ENCODE measurements at regions not wholly inside any gene's neighbourhood (a gene's known extent, or its start where the extent isn't known, plus 50 kb on each side); places are given as distances from the start of the nearest gene placed in this dataset.

DNA sequence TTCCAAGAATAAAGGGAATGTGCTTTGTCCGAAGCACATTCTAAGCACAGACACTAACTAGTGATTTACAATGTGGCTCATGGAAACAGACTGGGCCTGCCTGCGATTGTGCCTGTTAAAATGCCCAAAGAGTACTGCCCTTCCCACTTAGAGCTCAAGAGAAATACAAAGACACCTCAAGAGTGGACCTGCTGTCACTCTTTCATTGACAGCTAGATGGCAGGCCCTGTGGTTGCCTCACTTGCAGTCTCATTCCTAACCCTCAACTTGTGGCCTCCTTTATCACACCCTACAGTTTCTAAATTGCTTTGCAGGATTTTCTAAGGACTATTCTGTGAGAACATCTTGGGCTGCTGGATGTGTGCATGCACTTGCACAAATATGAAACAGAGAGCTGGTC is 331.0 kb upstream of the EMCN start:
- Mint-ChIP-seq H3K27me3 (no peaks in the 10 kb centered on the region), H3K27ac (no peak overlapping the region), H3K9me3 (peaks cover 2% of the 10 kb centered on the region), H3K4me1 (no peaks in the 10 kb centered on the region), H3K4me3 (no peak overlapping the region), H3K36me3 (no peaks in the 10 kb centered on the region)
- peak; percentile 50 for ATAC-seq (ENCODE audit: low read depth)
- no peak for DNase-seq (ENCODE audit: low spot score in 2 of 2)

DNA sequence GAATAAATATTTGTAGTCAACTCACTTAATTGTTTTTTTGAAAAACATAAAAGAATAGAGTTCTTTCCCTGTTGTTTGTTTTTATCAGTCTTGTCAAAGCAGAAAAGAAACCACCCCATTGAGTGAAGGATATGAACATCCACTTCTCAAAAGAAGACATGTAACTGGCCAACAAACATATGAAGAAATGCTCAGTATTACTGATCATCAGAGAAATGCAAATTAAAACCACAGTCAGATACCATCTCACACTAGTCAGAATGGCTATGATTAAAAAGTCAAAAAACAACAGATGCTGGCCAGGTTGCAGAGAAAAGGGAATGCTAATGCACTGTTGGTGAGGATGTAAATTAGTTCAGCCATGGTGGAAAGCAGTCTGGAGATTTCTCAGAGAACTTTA is 326.1 kb upstream of the EMCN start:
- H3K36me3 Mint-ChIP-seq = no peaks in the 10 kb centered on the region
- H3K9me3 Mint-ChIP-seq = no peaks in the 10 kb centered on the region
- peaks cover 1% of the 10 kb centered on the region for H3K27me3 Mint-ChIP-seq
- no peaks in the 10 kb centered on the region for H3K4me1 Mint-ChIP-seq
- no peak for DNase-seq (ENCODE audit: low spot score in 2 of 2)
- no peak overlapping the region for H3K27ac Mint-ChIP-seq
- ATAC-seq (ENCODE audit: low read depth) = no peak
- no peak overlapping the region for H3K4me3 Mint-ChIP-seq

DNA sequence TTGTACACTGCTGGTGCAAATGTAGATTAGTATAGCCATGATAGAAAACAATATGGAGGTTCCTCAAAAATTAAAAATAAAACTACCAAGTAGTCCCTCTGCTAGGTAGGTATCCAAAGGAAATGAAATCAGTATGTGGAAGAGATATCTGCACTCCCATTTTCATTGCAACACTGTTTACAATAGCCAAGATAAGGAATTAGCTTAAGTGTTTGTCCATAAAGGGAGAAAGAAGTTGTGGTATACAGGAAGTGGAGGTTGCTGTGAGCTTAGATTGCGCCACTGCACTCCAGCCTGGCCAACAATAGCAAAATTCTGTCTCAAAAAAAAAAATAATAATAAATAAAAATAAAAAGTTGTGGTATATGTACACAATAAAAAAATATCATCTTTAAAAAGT is 325.0 kb upstream of the EMCN start:
- Mint-ChIP-seq H3K4me1 (no peaks in the 10 kb centered on the region), H3K27ac (no peak overlapping the region), H3K27me3 (peaks cover 1% of the 10 kb centered on the region), H3K4me3 (no peak overlapping the region), H3K36me3 (no peaks in the 10 kb centered on the region), H3K9me3 (no peaks in the 10 kb centered on the region)
- ATAC-seq (ENCODE audit: low read depth) (no peak), DNase-seq (ENCODE audit: low spot score in 2 of 2) (no peak)

DNA sequence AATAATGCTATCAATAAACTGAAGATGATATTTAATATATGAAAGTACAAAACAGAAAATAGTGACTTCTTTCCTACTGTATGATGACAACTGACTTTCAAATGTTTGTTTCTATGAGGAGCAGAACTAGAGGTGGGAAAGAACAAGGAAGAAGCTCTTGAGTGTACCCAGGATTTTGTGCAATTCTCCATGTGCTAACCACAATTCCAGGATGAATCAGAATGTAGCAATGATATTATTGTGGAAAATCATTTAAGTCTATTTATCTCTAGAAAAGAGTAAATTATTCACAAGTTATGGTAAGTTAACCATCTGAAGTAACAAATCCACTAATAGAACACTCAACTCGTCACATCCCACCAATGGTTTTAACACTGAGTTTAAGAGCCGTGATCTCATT is 324.1 kb upstream of the EMCN start:
- Mint-ChIP-seq H3K36me3 (no peaks in the 10 kb centered on the region), H3K4me1 (no peaks in the 10 kb centered on the region), H3K4me3 (no peak overlapping the region), H3K27ac (no peak overlapping the region), H3K9me3 (no peaks in the 10 kb centered on the region), H3K27me3 (peaks cover 4% of the 10 kb centered on the region)
- no peak for ATAC-seq (ENCODE audit: low read depth)
- DNase-seq (ENCODE audit: low spot score in 2 of 2) = no peak

DNA sequence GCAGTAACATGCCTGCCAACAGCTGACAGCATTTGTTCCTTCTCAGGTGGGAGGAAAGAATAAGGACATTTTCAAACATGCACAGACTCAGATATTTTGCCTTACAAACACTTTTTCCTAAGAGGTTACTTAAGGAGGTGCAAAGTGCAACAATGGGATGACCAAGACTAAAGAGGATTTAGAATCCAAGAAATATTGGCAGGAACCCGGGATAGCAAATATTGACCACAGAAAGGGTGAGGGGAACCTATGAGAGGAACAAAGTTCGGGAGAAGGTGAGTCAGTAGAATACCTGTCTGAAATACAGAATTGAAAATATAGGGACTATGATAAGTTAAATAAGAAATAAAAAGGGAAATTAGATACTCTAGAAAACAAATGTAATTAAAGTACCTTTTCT is 321.9 kb upstream of the EMCN start:
- H3K4me3 Mint-ChIP-seq = no peak overlapping the region
- no peak for ATAC-seq (ENCODE audit: low read depth)
- peaks cover 4% of the 10 kb centered on the region for H3K27me3 Mint-ChIP-seq
- no peaks in the 10 kb centered on the region for H3K36me3 Mint-ChIP-seq
- H3K9me3 Mint-ChIP-seq = no peaks in the 10 kb centered on the region
- H3K4me1 Mint-ChIP-seq = no peaks in the 10 kb centered on the region
- H3K27ac Mint-ChIP-seq = no peak overlapping the region
- DNase-seq (ENCODE audit: low spot score in 2 of 2) = no peak

DNA sequence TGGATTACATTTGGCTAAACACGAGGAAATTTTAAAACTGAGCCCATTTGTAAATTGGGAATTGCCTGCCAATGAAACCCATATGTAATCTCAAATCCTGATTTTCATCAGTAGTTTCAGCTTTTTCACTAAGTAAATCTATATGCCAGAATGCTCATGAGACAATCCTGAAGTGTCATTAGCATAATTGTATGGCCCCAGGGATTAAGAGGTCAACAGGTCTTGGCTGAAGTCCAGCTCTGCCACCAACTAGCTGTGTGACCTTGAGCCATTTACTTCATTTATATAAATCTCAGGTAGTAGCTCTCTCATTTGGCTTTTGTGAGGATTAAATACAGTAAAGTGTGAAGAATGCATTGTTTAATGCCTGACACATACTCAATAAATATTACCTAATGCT is 320.5 kb upstream of the EMCN start:
- no peak overlapping the region for H3K27ac Mint-ChIP-seq
- ATAC-seq (ENCODE audit: low read depth) (no peak), DNase-seq (ENCODE audit: low spot score in 2 of 2) (no peak)
- H3K4me3 Mint-ChIP-seq = no peak overlapping the region
- no peaks in the 10 kb centered on the region for H3K4me1 Mint-ChIP-seq
- no peaks in the 10 kb centered on the region for H3K9me3 Mint-ChIP-seq
- no peaks in the 10 kb centered on the region for H3K36me3 Mint-ChIP-seq
- H3K27me3 Mint-ChIP-seq = peaks cover 4% of the 10 kb centered on the region

DNA sequence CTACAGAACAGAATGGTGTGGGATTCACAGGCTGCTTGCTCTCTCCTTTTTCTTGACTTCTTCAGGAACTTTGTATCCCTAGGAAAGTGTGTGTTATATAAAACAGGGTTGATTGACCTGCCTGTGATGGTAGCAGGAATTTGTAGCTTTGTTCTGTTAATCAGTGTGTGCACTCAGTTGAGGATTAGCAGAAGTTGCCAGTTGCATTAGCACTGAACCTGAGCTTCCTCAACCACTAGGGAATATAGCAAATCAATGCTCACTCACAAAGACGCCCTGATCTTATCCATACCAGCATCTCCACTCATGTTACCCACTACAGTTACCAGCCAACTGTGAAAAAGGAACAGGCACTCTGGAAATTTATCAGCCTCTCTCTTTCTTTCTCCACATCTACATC is 319.1 kb upstream of the EMCN start:
- H3K36me3 Mint-ChIP-seq = no peaks in the 10 kb centered on the region
- no peak overlapping the region for H3K4me3 Mint-ChIP-seq
- no peak for ATAC-seq (ENCODE audit: low read depth)
- H3K27ac Mint-ChIP-seq = no peak overlapping the region
- H3K9me3 Mint-ChIP-seq = no peaks in the 10 kb centered on the region
- DNase-seq (ENCODE audit: low spot score in 2 of 2) = no peak
- peaks cover 4% of the 10 kb centered on the region for H3K27me3 Mint-ChIP-seq
- no peaks in the 10 kb centered on the region for H3K4me1 Mint-ChIP-seq

DNA sequence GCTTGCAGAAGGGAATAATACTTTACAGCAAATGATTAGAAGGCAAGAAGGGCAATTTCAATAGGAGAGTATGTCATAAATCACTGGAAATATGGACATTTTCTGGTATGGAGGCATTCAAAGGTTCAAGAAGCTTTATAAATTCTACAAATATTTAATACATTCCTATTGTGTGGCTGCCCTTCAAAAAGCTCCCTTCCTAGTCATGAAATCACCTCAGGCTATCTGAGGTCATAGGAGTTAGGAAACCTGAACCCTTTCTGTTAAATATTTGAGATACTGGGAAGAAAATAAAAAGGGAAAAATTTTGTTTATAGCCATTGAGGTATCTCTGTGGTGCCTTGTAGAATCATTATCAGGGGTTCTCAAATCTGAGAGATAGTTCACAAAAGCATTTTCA is 316.8 kb upstream of the EMCN start:
- H3K4me3 Mint-ChIP-seq = no peak overlapping the region
- no peaks in the 10 kb centered on the region for H3K36me3 Mint-ChIP-seq
- DNase-seq (ENCODE audit: low spot score in 2 of 2) (no peak), ATAC-seq (ENCODE audit: low read depth) (no peak)
- H3K27me3 Mint-ChIP-seq = peaks cover 2% of the 10 kb centered on the region
- no peaks in the 10 kb centered on the region for H3K4me1 Mint-ChIP-seq
- peaks cover 1% of the 10 kb centered on the region for H3K9me3 Mint-ChIP-seq
- no peak overlapping the region for H3K27ac Mint-ChIP-seq

DNA sequence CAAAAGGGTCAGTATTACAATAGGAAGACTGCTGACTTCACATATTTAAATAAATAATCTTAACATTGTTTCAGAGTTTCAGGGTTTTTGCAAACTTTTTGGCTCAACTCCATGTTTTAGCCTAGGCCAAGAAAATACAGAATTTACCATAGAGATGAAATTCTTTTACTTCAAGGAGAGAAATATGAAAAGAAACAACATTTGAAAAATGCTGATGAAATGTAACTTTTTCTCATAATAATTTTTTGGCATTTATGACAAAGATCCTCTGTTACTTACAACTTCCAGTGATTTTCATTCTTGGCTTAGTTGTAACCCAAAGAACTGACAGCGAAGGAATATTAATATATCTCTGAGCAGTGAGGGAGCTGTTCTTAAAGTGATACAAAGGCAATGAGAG is 316.1 kb upstream of the EMCN start:
- DNase-seq (ENCODE audit: low spot score in 2 of 2) = no peak

DNA sequence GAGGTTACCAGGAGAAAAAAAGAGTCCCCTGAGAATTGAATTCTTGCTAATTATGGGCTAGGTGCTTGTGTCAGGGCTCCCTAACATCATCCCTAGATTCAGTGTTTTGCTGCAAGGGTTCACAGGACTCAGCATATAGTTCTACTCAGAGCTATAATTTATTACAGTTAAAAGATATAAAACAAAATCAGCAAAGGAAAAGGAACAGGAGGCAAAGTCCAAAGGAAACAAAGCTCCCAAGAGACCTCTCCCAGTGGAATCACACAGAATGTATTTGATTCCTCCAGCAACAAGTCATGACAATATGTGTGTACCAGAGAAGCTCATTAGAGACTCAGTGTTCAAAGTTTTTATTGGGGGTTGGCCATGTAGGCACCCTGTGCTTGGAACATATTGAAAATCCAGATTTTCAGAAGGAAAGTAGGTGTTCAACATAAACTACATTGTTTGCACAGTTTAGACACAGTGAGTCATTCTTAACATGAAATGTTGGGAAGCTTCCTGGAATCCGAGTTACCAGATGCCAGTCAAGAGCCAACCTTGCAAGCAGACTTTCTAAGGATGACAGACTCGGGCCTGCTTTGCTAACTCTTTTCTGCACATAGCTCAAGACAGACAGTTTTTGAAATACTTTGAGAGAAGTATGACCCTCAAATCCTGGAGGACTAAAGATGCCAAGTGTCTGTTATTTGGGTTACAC is 311.3 kb upstream of the EMCN start:
- Mint-ChIP-seq H3K9me3 (peaks cover 4% of the 10 kb centered on the region), H3K4me3 (no peak overlapping the region), H3K27me3 (peaks cover 3% of the 10 kb centered on the region), H3K4me1 (no peaks in the 10 kb centered on the region), H3K36me3 (no peaks in the 10 kb centered on the region), H3K27ac (no peak overlapping the region)
- ATAC-seq (ENCODE audit: low read depth) (no peak), DNase-seq (ENCODE audit: low spot score in 2 of 2) (no peak)

More for the DNA sequence above, 316.1 kb upstream of the EMCN start:
- H3K36me3 Mint-ChIP-seq = no peaks in the 10 kb centered on the region
- no peak overlapping the region for H3K27ac Mint-ChIP-seq
- H3K9me3 Mint-ChIP-seq = peaks cover 1% of the 10 kb centered on the region
- H3K27me3 Mint-ChIP-seq = peaks cover 2% of the 10 kb centered on the region
- H3K4me1 Mint-ChIP-seq = no peaks in the 10 kb centered on the region
- ATAC-seq (ENCODE audit: low read depth) = no peak
- no peak overlapping the region for H3K4me3 Mint-ChIP-seq

DNA sequence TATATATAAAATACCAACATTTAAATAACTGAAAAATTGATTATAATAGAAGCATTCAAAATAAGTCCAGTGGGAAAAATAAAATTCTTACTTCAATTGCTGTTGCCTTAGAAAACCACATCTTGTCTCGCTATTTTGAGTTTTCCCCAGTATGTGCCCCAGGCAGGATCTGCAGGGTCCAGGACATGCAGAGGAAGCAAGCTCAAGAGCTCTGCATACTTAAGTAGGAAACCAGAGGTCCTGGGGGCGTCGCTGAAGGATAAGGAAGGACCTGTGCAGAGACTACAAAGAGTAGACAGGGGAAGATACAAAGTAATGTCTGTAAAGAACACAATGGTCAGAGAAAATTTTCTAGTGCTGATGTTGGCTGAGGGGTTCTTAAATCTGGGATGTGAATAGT is 310.5 kb upstream of the EMCN start:
- Mint-ChIP-seq H3K27ac (no peak overlapping the region), H3K27me3 (peaks cover 3% of the 10 kb centered on the region), H3K4me1 (no peaks in the 10 kb centered on the region), H3K9me3 (peaks cover 4% of the 10 kb centered on the region), H3K36me3 (no peaks in the 10 kb centered on the region), H3K4me3 (no peak overlapping the region)
- no peak for ATAC-seq (ENCODE audit: low read depth)
- DNase-seq (ENCODE audit: low spot score in 2 of 2) = no peak

DNA sequence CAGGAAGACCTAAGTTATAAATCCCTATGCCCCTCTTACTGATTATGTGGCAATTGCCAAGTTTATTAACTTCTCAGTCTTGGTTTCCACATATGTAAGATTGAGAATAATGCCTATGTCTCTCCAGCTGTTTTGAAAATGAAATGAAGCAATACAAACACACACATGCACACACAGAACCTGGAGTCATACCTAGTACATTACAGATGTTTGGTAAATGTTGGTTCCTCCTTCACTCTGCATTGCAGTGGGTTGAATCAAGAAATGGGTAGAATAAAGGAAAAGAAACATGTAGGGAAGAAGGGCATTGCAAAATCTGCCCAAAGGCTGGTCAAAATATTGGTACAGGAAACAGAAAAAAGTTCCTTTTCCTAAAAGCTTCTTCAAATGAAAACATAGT is 309.9 kb upstream of the EMCN start:
- Mint-ChIP-seq H3K36me3 (no peaks in the 10 kb centered on the region), H3K4me1 (no peaks in the 10 kb centered on the region), H3K27me3 (peaks cover 3% of the 10 kb centered on the region), H3K27ac (no peak overlapping the region), H3K4me3 (no peak overlapping the region), H3K9me3 (peaks cover 4% of the 10 kb centered on the region)
- ATAC-seq (ENCODE audit: low read depth) = no peak
- no peak for DNase-seq (ENCODE audit: low spot score in 2 of 2)

DNA sequence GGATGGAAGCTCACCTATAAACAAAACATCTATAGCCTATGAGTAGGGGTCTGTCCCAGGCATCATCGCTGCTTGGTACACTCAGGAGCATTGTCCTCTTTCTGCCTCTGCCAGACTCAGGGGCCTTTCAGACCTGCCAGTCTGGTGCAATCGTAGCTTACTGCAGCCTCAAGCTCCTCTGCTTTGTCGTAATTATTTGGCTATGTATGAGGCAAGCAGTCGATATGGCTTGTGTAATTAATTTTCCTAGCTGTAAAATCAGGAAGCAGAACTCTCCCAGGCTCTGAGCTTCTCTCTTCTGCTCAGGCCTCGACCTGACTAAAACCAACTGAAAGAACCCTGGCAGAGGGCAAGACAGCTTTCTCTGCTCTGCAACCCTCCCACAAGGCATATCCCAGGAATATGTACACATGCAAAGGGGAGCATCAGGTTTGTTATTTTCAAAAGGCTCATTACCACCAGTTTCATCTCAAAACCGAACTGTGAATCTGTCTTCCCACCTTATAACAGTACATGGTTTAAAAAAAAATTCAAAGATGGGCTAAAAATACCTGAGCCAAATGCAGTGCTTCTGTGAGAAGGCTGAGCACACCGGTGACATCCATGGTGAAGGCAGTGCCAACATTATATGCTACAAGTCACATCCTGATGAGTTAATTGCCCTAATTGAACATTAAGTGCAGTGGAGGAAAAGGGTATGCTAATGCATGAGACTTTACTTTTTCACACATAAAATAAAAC is 309.2 kb upstream of the EMCN start:
- no peak for DNase-seq (ENCODE audit: low spot score in 2 of 2)
- H3K36me3 Mint-ChIP-seq = no peaks in the 10 kb centered on the region
- H3K27ac Mint-ChIP-seq = no peak overlapping the region
- H3K4me3 Mint-ChIP-seq = no peak overlapping the region
- peaks cover 4% of the 10 kb centered on the region for H3K9me3 Mint-ChIP-seq
- H3K27me3 Mint-ChIP-seq = peaks cover 5% of the 10 kb centered on the region
- no peaks in the 10 kb centered on the region for H3K4me1 Mint-ChIP-seq
- no peak for ATAC-seq (ENCODE audit: low read depth)

DNA sequence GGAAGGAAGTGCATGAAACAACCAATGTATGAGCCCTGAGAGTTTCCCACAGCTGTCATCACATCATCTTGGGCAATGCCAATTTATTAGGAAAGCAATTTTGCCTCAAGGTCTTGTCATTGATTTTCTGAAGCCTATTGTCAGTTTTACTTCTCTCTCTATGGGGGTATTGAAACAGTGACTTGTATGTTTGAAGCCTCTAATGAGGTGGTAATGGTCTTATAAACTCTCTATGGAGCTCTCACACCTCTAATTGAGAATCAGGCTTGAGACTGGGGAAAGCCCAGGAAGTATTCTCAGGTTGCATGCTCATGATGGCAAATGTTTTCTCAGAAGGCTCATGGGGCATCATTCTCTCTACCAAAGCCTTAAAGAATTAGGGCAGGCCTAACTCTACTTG is 308.2 kb upstream of the EMCN start:
- Mint-ChIP-seq H3K9me3 (peaks cover 4% of the 10 kb centered on the region), H3K36me3 (no peaks in the 10 kb centered on the region), H3K4me3 (no peak overlapping the region), H3K4me1 (no peaks in the 10 kb centered on the region), H3K27ac (no peak overlapping the region), H3K27me3 (peaks cover 5% of the 10 kb centered on the region)
- DNase-seq (ENCODE audit: low spot score in 2 of 2) (no peak), ATAC-seq (ENCODE audit: low read depth) (no peak)

DNA sequence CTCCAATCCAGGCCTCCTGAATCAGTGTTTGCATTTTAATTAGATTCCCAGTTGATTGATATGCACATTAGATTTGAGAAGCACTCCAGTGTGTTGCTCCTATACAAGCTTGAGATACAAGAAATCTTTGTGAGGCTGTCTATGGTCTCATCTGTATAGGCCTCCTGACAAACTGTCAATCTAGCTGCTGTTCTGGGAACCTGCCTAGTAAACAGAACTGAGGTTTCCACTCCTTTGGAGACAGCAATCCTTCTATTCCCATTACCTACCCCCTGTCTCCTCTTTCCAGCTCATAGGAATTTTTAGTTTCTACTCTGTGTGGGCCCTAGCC is 306.1 kb upstream of the EMCN start:
- DNase-seq (ENCODE audit: low spot score in 2 of 2) (no peak), ATAC-seq (ENCODE audit: low read depth) (no peak)
- Mint-ChIP-seq H3K9me3 (peaks cover 3% of the 10 kb centered on the region), H3K27ac (no peak overlapping the region), H3K36me3 (no peaks in the 10 kb centered on the region), H3K4me3 (no peak overlapping the region), H3K27me3 (peaks cover 5% of the 10 kb centered on the region), H3K4me1 (no peaks in the 10 kb centered on the region)
